ENCODE measurements at regions not wholly inside any gene's neighbourhood (a gene's known extent, or its start where the extent isn't known, plus 50 kb on each side); places are given as distances from the start of the nearest gene placed in this dataset.

GRCh38 chr16:25374556-25374955 is 116.9 kb upstream of the ZKSCAN2 start:
- H3K4me2 ChIP-seq (replicated peaks; ENCODE audit: low read depth, low read length, poor library complexity, severe bottlenecking) = no peak overlapping the region
- no peaks in the 10 kb centered on the region for H3K27me3 ChIP-seq (replicated peaks in 1 of 4; ENCODE audit: control extremely low read depth in 1 of 4, control insufficient read depth in 3 of 4, insufficient read depth in 4 of 4, low read length in 3 of 4)
- no peaks in the 10 kb centered on the region for H3K79me2 ChIP-seq (ENCODE audit: control insufficient read depth, insufficient read depth, low read length)
- H3K36me3 ChIP-seq (replicated peaks in 1 of 2; ENCODE audit: control extremely low read depth in 1 of 2, control insufficient read depth in 1 of 2, extremely low read depth in 1 of 2, insufficient read depth in 2 of 2, low read length in 1 of 2) = no peaks in the 10 kb centered on the region
- no peak overlapping the region for H2AFZ ChIP-seq (ENCODE audit: insufficient read depth, low read depth, low read length, poor library complexity, severe bottlenecking)
- H4K20me1 ChIP-seq (ENCODE audit: control insufficient read depth, insufficient read depth, low read length, poor library complexity, severe bottlenecking) = no peaks in the 10 kb centered on the region
- no peak overlapping the region for H3K9ac ChIP-seq (ENCODE audit: low read length)
- H3K9me3 ChIP-seq (ENCODE audit: control extremely low read depth in 1 of 3, control insufficient read depth in 2 of 3, insufficient read depth in 1 of 3, low read length in 2 of 3) = peaks cover 0 to 5% (median 0%) of the 10 kb centered on the region in 3 donors
- no peaks in the 10 kb centered on the region for H3K9me3 Mint-ChIP-seq (ENCODE audit: insufficient read depth)
- no peak overlapping the region for H3K27ac Mint-ChIP-seq
- no peak overlapping the region for H3K4me3 Mint-ChIP-seq
- no peak overlapping the region for H3K27ac ChIP-seq (ENCODE audit: low read length in 2 of 2)
- peaks cover 2% of the 10 kb centered on the region for H3K27me3 Mint-ChIP-seq
- ChIA-PET POLR2A (no interaction called here), CTCF (no interaction called here)
- no peaks in the 10 kb centered on the region for H3K4me1 Mint-ChIP-seq
- WGBS (ENCODE audit: insufficient coverage) = 0% methylated on average over 1 of the region's 4 CpGs
- H3K4me1 ChIP-seq (ENCODE audit: control insufficient read depth in 2 of 2, insufficient read depth in 2 of 2, low read length in 2 of 2) = no peaks in the 10 kb centered on the region
- TF ChIP-seq CTCF (IDR thresholded peaks at IDR 0.05) (no peak), EZH2 (IDR thresholded peaks at IDR 0.05; ENCODE audit: borderline replicate concordance, insufficient read depth, low read depth, low read length, poor library complexity, severe bottlenecking) (no peak)
- intact Hi-C loops (cut with micrococcal nuclease) = no loop called here
- no peak for DNase-seq
- no peak overlapping the region for H3K4me3 ChIP-seq (ENCODE audit: control extremely low read depth in 1 of 5, extremely low read depth in 1 of 5, insufficient read depth in 1 of 5, low read depth in 2 of 5, low read length in 4 of 5)
- ATAC-seq (ENCODE audit: low read depth) = no peak

GRCh38 chr16:25372716-25373115 is 115.1 kb upstream of the ZKSCAN2 start:
- H3K36me3 ChIP-seq (replicated peaks in 1 of 2; ENCODE audit: control extremely low read depth in 1 of 2, control insufficient read depth in 1 of 2, extremely low read depth in 1 of 2, insufficient read depth in 2 of 2, low read length in 1 of 2) = no peaks in the 10 kb centered on the region
- no peak overlapping the region for H3K4me2 ChIP-seq (replicated peaks; ENCODE audit: low read depth, low read length, poor library complexity, severe bottlenecking)
- ChIA-PET CTCF (no interaction called here), POLR2A (no interaction called here)
- no peaks in the 10 kb centered on the region for H3K4me1 ChIP-seq (ENCODE audit: control insufficient read depth in 2 of 2, insufficient read depth in 2 of 2, low read length in 2 of 2)
- H3K4me1 Mint-ChIP-seq = no peaks in the 10 kb centered on the region
- 80% methylated on average over 2 of the region's 2 CpGs for WGBS (ENCODE audit: insufficient coverage)
- intact Hi-C loops (cut with micrococcal nuclease) = no loop called here
- no peaks in the 10 kb centered on the region for H4K20me1 ChIP-seq (ENCODE audit: control insufficient read depth, insufficient read depth, low read length, poor library complexity, severe bottlenecking)
- no peaks in the 10 kb centered on the region for H3K79me2 ChIP-seq (ENCODE audit: control insufficient read depth, insufficient read depth, low read length)
- TF ChIP-seq EZH2 (IDR thresholded peaks at IDR 0.05; ENCODE audit: borderline replicate concordance, insufficient read depth, low read depth, low read length, poor library complexity, severe bottlenecking) (no peak), CTCF (IDR thresholded peaks at IDR 0.05) (no peak)
- no peak overlapping the region for H3K4me3 ChIP-seq (ENCODE audit: control extremely low read depth in 1 of 5, extremely low read depth in 1 of 5, insufficient read depth in 1 of 5, low read depth in 2 of 5, low read length in 4 of 5)
- no peak for DNase-seq
- H3K27ac ChIP-seq (ENCODE audit: low read length in 2 of 2) = no peak overlapping the region
- no peak overlapping the region for H2AFZ ChIP-seq (ENCODE audit: insufficient read depth, low read depth, low read length, poor library complexity, severe bottlenecking)
- peaks cover 0 to 3% (median 0%) of the 10 kb centered on the region in 3 donors for H3K9me3 ChIP-seq (ENCODE audit: control extremely low read depth in 1 of 3, control insufficient read depth in 2 of 3, insufficient read depth in 1 of 3, low read length in 2 of 3)
- no peaks in the 10 kb centered on the region for H3K9me3 Mint-ChIP-seq (ENCODE audit: insufficient read depth)
- H3K27ac Mint-ChIP-seq = no peak overlapping the region
- H3K9ac ChIP-seq (ENCODE audit: low read length) = no peak overlapping the region
- no peak for ATAC-seq (ENCODE audit: low read depth)
- peaks cover 8% of the 10 kb centered on the region for H3K27me3 Mint-ChIP-seq
- H3K27me3 ChIP-seq (replicated peaks in 1 of 4; ENCODE audit: control extremely low read depth in 1 of 4, control insufficient read depth in 3 of 4, insufficient read depth in 4 of 4, low read length in 3 of 4) = no peaks in the 10 kb centered on the region
- H3K4me3 Mint-ChIP-seq = no peak overlapping the region
